ENCODE measurements at regions not wholly inside any gene's neighbourhood (a gene's known extent, or its start where the extent isn't known, plus 50 kb on each side); places are given as distances from the start of the nearest gene placed in this dataset.
"Not testable (repeated sequence)": the region's sequence is repeated elsewhere in the genome, so short reads cannot be mapped to it uniquely, and the experiment has no call there.

DNA sequence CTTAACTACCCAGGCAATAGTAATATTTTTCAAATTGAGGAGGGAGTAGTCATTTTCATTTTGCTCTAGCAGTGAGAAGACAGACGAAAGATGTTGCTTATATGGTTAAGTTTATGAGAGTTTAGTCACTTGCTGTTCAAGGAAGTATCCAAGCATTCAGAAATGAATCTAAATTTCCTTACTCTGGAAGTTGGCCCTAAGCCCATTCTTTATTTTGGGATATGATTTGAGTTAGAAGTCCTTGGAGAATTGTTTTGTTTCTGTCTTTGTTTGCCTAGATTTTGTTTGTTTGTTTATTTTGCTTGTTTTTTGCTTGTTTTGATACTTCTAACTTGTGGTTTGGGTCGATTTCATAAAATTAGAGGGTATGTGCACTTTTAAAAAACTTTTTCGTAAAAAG lies 146.4 kb upstream of the FGF10 start:
- Histone ChIP-seq H2AFZ (ENCODE audit: low read length) (no peak overlapping the region), H3K9ac (ENCODE audit: insufficient read depth, low read depth, low read length) (no peak overlapping the region), H3K27ac (ENCODE audit: extremely low read length, insufficient read depth, low read length) (no peak overlapping the region), H3K27me3 (ENCODE audit: control insufficient read depth in 1 of 2, insufficient read depth in 2 of 2, low read length in 2 of 2) (no peaks in the 10 kb centered on the region; a peak in 1 of 5 replicates), H3K4me2 (ENCODE audit: low read depth, low read length) (no peak overlapping the region), H3K4me1 (ENCODE audit: insufficient read depth, low read length) (no peaks in the 10 kb centered on the region), H3K36me3 (replicated peaks in 1 of 2; ENCODE audit: control insufficient read depth in 1 of 2, insufficient read depth in 2 of 2, low read length in 2 of 2) (no peaks in the 10 kb centered on the region), H3K4me3 (replicated peaks in 1 of 3; ENCODE audit: insufficient read depth in 1 of 3, low read depth in 2 of 3, low read length in 3 of 3) (no peak overlapping the region), H3K79me2 (ENCODE audit: insufficient read depth, low read length) (no peaks in the 10 kb centered on the region), H4K20me1 (ENCODE audit: insufficient read depth, low read length) (no peaks in the 10 kb centered on the region), H3K9me3 (ENCODE audit: low read length) (no peaks in the 10 kb centered on the region)
- in situ Hi-C loops (cut with HindIII; ENCODE audit: extremely low pct_ligation_motif_present, low pct_unique_long_range_greater_than_20kb) = loop anchor here (5.0 kb wide), 1 partner anchor 237 kb away; no protein-coding TSS in a partner anchor
- no peak for ATAC-seq
- POLR2A ChIA-PET = no interaction called here
- DNase-seq (ENCODE audit: low spot score) = no peak
- CTCF ChIA-PET (ENCODE audit: low intra/inter-chr PET ratio, low total read pairs) = no interaction called here
- BruUV-seq (replicated peaks) = no TSS peak
- intact Hi-C loops (cut with micrococcal nuclease; ENCODE audit: unreplicated experiment) = loop anchor here (1.0 kb wide), 1 partner anchor 239 kb away; no protein-coding TSS in a partner anchor
- TF ChIP-seq PRDM10 (CRISPR knock-in tag; IDR thresholded peaks at IDR 0.05; ENCODE audit: low read depth) = no peak
- FAIRE-seq = no peak
- 27% methylated on average over 3 of the region's 3 CpGs for WGBS (ENCODE audit: low lambda C conversion rate)

DNA sequence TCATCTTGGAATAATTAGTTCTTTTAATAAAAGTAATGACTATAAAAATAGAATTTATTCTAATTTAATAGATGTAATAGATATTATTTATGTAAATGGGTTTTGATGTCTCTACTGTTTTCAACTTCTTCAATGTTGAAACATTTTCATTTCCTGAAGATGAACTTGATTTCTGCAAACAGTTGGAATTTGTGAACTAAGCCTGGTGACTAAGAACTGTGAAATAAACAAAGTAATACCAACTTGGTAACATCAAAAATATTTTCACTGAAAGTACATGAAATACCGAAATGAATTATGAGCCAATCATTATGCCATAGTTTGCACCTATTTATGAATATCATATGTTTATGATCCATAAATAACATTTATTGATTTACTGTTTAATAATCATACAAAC lies 143.8 kb upstream of the FGF10 start:
- WGBS (ENCODE audit: low lambda C conversion rate) = 5% methylated on average over 1 of the region's 1 CpG
- POLR2A ChIA-PET = no interaction called here
- CTCF ChIA-PET (ENCODE audit: low intra/inter-chr PET ratio, low total read pairs) = no interaction called here
- no peaks in the 10 kb centered on the region for H3K4me1 ChIP-seq (ENCODE audit: insufficient read depth, low read length)
- no peak overlapping the region for H3K9ac ChIP-seq (ENCODE audit: insufficient read depth, low read depth, low read length)
- H3K4me2 ChIP-seq (ENCODE audit: low read depth, low read length) = no peak overlapping the region
- no peaks in the 10 kb centered on the region for H3K79me2 ChIP-seq (ENCODE audit: insufficient read depth, low read length)
- no peaks in the 10 kb centered on the region for H3K36me3 ChIP-seq (replicated peaks in 1 of 2; ENCODE audit: control insufficient read depth in 1 of 2, insufficient read depth in 2 of 2, low read length in 2 of 2)
- H4K20me1 ChIP-seq (ENCODE audit: insufficient read depth, low read length) = no peaks in the 10 kb centered on the region
- H3K27ac ChIP-seq (ENCODE audit: extremely low read length, insufficient read depth, low read length) = no peak overlapping the region
- H2AFZ ChIP-seq (ENCODE audit: low read length) = no peak overlapping the region
- ATAC-seq = no peak
- FAIRE-seq = no peak
- no TSS peak for BruUV-seq (replicated peaks)
- no peak overlapping the region for H3K4me3 ChIP-seq (replicated peaks in 1 of 3; ENCODE audit: insufficient read depth in 1 of 3, low read depth in 2 of 3, low read length in 3 of 3)
- H3K9me3 ChIP-seq (ENCODE audit: low read length) = no peaks in the 10 kb centered on the region
- in situ Hi-C loops (cut with HindIII; ENCODE audit: extremely low pct_ligation_motif_present, low pct_unique_long_range_greater_than_20kb) (no loop called here), intact Hi-C loops (cut with micrococcal nuclease; ENCODE audit: unreplicated experiment) (no loop called here)
- no peak for DNase-seq (ENCODE audit: low spot score)
- H3K27me3 ChIP-seq (ENCODE audit: control insufficient read depth in 1 of 2, insufficient read depth in 2 of 2, low read length in 2 of 2) = no peaks in the 10 kb centered on the region; a peak in 1 of 5 replicates
- TF ChIP-seq CBX5 (CRISPR knock-in tag; IDR thresholded peaks at IDR 0.05; ENCODE audit: borderline replicate concordance) (no peak), ZNF619 (CRISPR knock-in tag; IDR thresholded peaks at IDR 0.05) (no peak), ZNF512 (CRISPR knock-in tag; IDR thresholded peaks at IDR 0.05) (no peak)

GRCh38 chr5:44531756-44532155 lies 142.5 kb upstream of the FGF10 start:
- H3K4me3 ChIP-seq (replicated peaks in 1 of 3; ENCODE audit: insufficient read depth in 1 of 3, low read depth in 2 of 3, low read length in 3 of 3); H3K4me1 ChIP-seq (ENCODE audit: insufficient read depth, low read length); CTCF ChIA-PET (ENCODE audit: low intra/inter-chr PET ratio, low total read pairs); ATAC-seq; FAIRE-seq; H3K9ac ChIP-seq (ENCODE audit: insufficient read depth, low read depth, low read length); BruUV-seq (replicated peaks); H3K36me3 ChIP-seq (replicated peaks in 1 of 2; ENCODE audit: control insufficient read depth in 1 of 2, insufficient read depth in 2 of 2, low read length in 2 of 2); H3K4me2 ChIP-seq (ENCODE audit: low read depth, low read length); H3K79me2 ChIP-seq (ENCODE audit: insufficient read depth, low read length); H2AFZ ChIP-seq (ENCODE audit: low read length); H3K27ac ChIP-seq (ENCODE audit: extremely low read length, insufficient read depth, low read length); DNase-seq (ENCODE audit: low spot score); H3K27me3 ChIP-seq (ENCODE audit: control insufficient read depth in 1 of 2, insufficient read depth in 2 of 2, low read length in 2 of 2); intact Hi-C loops (cut with micrococcal nuclease; ENCODE audit: unreplicated experiment); in situ Hi-C loops (cut with HindIII; ENCODE audit: extremely low pct_ligation_motif_present, low pct_unique_long_range_greater_than_20kb); POLR2A ChIA-PET; H4K20me1 ChIP-seq (ENCODE audit: insufficient read depth, low read length); H3K9me3 ChIP-seq (ENCODE audit: low read length): not testable (repeated sequence)
- 0% methylated on average over 2 of the region's 2 CpGs for WGBS (ENCODE audit: low lambda C conversion rate)

Data from HepG2 (cell line).